Osteoblast (primary cell): ENCODE measurements at regions not wholly inside any gene's neighbourhood (a gene's known extent, or its start where the extent isn't known, plus 50 kb on each side); places are given as distances from the start of the nearest gene placed in this dataset.

Experiments
- DNase-seq: peaks from one replicate; pipeline ENCODE4 v3.0.0; 2011; ENCODE audit warnings: low spot score, mixed read lengths; ENCODE audit not compliant: insufficient read length; ENCODE audit errors: missing footprints
- H2AFZ ChIP-seq: 2 replicates; pipeline ENCODE4 v1.6.0; 2011; ENCODE audit warnings: mild to moderate bottlenecking, low read length
- H3K27ac ChIP-seq: 2 replicates; pipeline ENCODE4 v1.5.1; 2011; ENCODE audit warnings: mild to moderate bottlenecking, low read depth, low read length, moderate library complexity
- H3K27me3 ChIP-seq: 2 replicates; pipeline ENCODE4 v1.6.0; 2012; ENCODE audit warnings: mild to moderate bottlenecking, control low read depth, inconsistent platforms, low read length, moderate library complexity; ENCODE audit not compliant: insufficient read depth
- H3K36me3 ChIP-seq: 2 replicates; pipeline ENCODE4 v1.5.1; 2011; ENCODE audit warnings: mild to moderate bottlenecking, low read length, control low read depth, moderate library complexity; ENCODE audit not compliant: insufficient read depth
- H3K4me1 ChIP-seq: 2 replicates; pipeline ENCODE4 v1.5.1; 2011; ENCODE audit warnings: mild to moderate bottlenecking, low read length, control low read depth, moderate library complexity; ENCODE audit not compliant: insufficient read depth
- H3K4me2 ChIP-seq: 2 replicates; pipeline ENCODE4 v1.6.0; 2011; ENCODE audit warnings: mild to moderate bottlenecking, low read length; ENCODE audit not compliant: insufficient read depth
- H3K4me3 ChIP-seq: fragments of 200-600 bp; sonication (generic); 3 replicates; pipeline ENCODE4 v1.5.1; 2012; ENCODE audit warnings: mild to moderate bottlenecking, low read length, inconsistent platforms; ENCODE audit not compliant: insufficient read depth
- H3K79me2 ChIP-seq: 2 replicates; pipeline ENCODE4 v1.6.0; 2012; ENCODE audit warnings: mild to moderate bottlenecking, low read length, control low read depth, inconsistent platforms; ENCODE audit not compliant: insufficient read depth
- H3K9me3 ChIP-seq: 2 replicates; pipeline ENCODE4 v1.5.1; 2011; ENCODE audit warnings: low read depth, low read length, control low read depth
- H4K20me1 ChIP-seq: 2 replicates; pipeline ENCODE4 v1.6.0; 2012; ENCODE audit warnings: mild to moderate bottlenecking, low read length, control low read depth; ENCODE audit not compliant: insufficient read depth
- TF ChIP-seq, protein P1 (sequence below): IDR thresholded peaks from 2 replicates; pipeline ENCODE4 v1.5.1; 2011; ENCODE audit warnings: mild to moderate bottlenecking, low read depth, low read length, moderate library complexity; ENCODE audit errors: extremely low read depth

DNA sequence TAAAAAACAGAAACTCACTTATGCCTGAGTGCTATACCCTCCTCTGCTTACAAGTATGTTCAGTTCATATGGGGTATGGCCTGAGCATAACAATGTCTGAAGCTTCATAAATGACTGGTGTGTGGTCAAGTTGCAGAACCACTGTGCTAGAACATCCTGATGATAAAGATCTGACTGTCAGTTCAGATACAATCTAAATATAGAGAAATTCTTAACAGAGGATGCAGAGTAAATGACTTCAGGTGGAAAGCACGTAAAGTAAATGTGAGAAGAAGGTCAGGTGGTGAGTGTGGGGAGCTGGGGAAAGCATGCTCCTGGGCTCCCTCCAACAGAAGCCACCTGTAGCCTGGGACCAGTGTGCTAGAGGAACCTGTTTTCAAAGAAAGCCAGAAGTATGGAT is 926.2 kb downstream of the TSN start:
- H3K27me3 ChIP-seq: no peaks in the 10 kb centered on the region
- H4K20me1 ChIP-seq: no peaks in the 10 kb centered on the region
- H3K27ac ChIP-seq: no peak overlapping the region
- no peak overlapping the region for H2AFZ ChIP-seq
- H3K4me1 ChIP-seq: no peaks in the 10 kb centered on the region
- H3K79me2 ChIP-seq: no peaks in the 10 kb centered on the region
- H3K9me3 ChIP-seq: no peaks in the 10 kb centered on the region
- no peak overlapping the region for H3K4me3 ChIP-seq
- no peak for DNase-seq
- H3K4me2 ChIP-seq: no peak overlapping the region
- H3K36me3 ChIP-seq: no peaks in the 10 kb centered on the region
- TF ChIP-seq, protein P1, sequence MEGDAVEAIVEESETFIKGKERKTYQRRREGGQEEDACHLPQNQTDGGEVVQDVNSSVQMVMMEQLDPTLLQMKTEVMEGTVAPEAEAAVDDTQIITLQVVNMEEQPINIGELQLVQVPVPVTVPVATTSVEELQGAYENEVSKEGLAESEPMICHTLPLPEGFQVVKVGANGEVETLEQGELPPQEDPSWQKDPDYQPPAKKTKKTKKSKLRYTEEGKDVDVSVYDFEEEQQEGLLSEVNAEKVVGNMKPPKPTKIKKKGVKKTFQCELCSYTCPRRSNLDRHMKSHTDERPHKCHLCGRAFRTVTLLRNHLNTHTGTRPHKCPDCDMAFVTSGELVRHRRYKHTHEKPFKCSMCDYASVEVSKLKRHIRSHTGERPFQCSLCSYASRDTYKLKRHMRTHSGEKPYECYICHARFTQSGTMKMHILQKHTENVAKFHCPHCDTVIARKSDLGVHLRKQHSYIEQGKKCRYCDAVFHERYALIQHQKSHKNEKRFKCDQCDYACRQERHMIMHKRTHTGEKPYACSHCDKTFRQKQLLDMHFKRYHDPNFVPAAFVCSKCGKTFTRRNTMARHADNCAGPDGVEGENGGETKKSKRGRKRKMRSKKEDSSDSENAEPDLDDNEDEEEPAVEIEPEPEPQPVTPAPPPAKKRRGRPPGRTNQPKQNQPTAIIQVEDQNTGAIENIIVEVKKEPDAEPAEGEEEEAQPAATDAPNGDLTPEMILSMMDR: no peak

DNA sequence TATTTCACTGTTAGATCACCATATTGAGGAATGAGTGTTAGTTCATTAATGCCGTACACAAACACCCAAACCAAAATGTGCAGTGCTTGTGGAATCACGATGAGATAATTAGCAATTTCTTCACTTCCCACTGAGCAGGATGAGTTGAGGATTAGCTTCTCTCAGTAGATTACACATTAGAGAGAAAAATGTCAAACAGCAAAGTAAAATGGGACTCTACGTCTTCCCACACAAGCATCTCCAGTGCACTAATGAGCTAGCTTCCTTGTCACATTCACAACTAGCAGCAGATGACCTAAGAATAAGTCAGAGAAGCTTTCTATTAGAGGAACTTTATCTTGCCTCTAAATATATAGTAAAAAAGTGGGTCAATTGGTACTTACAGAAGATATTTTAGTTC is 926.9 kb downstream of the TSN start:
- H3K9me3 ChIP-seq: no peaks in the 10 kb centered on the region
- no peaks in the 10 kb centered on the region for H4K20me1 ChIP-seq
- no peaks in the 10 kb centered on the region for H3K79me2 ChIP-seq
- TF ChIP-seq, protein P1: no peak
- no peaks in the 10 kb centered on the region for H3K36me3 ChIP-seq
- H3K4me3 ChIP-seq: no peak overlapping the region
- DNase-seq: no peak
- H2AFZ ChIP-seq: no peak overlapping the region
- H3K27me3 ChIP-seq: no peaks in the 10 kb centered on the region
- no peak overlapping the region for H3K4me2 ChIP-seq
- H3K4me1 ChIP-seq: no peaks in the 10 kb centered on the region
- no peak overlapping the region for H3K27ac ChIP-seq

DNA sequence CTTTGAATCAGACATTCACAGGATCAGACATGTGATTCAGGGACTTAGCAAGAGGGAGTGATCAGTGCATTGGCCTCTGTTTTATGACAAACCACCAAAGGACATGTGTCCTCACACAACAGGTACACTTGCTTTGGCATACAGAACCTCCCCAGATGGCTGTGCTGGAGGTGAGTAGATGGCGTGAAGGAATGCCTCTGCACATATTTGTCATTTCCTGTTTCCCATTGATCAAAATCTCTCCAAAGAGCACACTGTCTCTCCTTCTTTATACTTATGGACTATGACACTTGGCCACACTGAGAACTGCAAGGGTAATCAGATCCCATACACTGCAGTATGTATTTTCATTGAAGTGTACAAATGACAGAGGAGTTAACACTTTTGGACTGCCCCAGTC is 927.6 kb downstream of the TSN start:
- no peaks in the 10 kb centered on the region for H4K20me1 ChIP-seq
- no peak for DNase-seq
- no peak overlapping the region for H3K4me3 ChIP-seq
- no peaks in the 10 kb centered on the region for H3K36me3 ChIP-seq
- no peaks in the 10 kb centered on the region for H3K27me3 ChIP-seq
- no peak overlapping the region for H2AFZ ChIP-seq
- no peaks in the 10 kb centered on the region for H3K79me2 ChIP-seq
- H3K4me2 ChIP-seq: no peak overlapping the region
- H3K9me3 ChIP-seq: no peaks in the 10 kb centered on the region
- H3K4me1 ChIP-seq: no peaks in the 10 kb centered on the region
- TF ChIP-seq, protein P1: no peak
- H3K27ac ChIP-seq: no peak overlapping the region

DNA sequence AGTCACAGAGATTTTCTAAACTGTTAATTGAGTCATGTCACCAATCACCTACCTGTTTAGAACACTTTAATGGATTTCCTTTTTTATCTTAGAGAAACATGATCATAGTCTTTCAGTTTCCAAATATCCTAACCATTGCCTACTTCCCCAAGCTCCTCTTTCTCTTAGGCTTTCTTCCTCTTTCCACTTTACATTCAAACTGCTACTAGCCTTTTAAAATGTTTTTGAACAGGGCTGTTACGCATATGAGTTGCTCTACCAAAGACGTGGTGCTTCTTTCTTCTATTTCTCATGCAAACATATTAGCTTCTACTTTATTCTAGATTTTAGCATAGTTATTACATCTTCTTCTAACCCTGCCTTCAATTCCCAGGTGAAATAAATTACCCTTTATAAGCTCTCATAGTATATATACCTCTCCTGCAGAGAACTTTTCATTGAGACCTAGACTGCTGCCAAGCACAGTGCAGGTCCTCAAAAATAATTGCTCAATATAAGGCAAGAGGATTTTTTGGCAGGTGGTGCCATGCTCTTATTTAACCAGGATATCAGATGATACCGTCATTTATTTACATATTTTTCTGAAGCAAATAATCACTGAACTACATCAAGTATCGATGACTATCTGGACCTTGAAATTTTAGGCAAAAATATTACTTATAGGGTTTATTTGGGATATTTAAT is 937.1 kb downstream of the TSN start:
- no peak overlapping the region for H3K4me3 ChIP-seq
- no peaks in the 10 kb centered on the region for H3K36me3 ChIP-seq
- DNase-seq: no peak
- H3K4me2 ChIP-seq: no peak overlapping the region
- TF ChIP-seq, protein P1: no peak
- H3K4me1 ChIP-seq: no peaks in the 10 kb centered on the region
- no peaks in the 10 kb centered on the region for H3K27me3 ChIP-seq
- H3K27ac ChIP-seq: no peak overlapping the region
- no peaks in the 10 kb centered on the region for H4K20me1 ChIP-seq
- no peaks in the 10 kb centered on the region for H3K9me3 ChIP-seq
- H3K79me2 ChIP-seq: no peaks in the 10 kb centered on the region
- H2AFZ ChIP-seq: no peak overlapping the region
